Colonic mucosa (tissue), 4 donors: ENCODE measurements at regions not wholly inside any gene's neighbourhood (a gene's known extent, or its start where the extent isn't known, plus 50 kb on each side); places are given as distances from the start of the nearest gene placed in this dataset.

Source experiments
- DNase-seq: peaks from one replicate; pipeline ENCODE4 v3.0.0-alpha.2; 2020
- H3K27ac ChIP-seq: fragments of 200-600 bp; one replicate; pipeline ENCODE4 v1.8.0; 2021
- H3K27me3 ChIP-seq: fragments of 200-600 bp; one replicate; pipeline ENCODE4 v1.8.0; 2021
- H3K36me3 ChIP-seq: fragments of 200-600 bp; one replicate; pipeline ENCODE4 v1.8.0; 2021
- H3K4me1 ChIP-seq: fragments of 200-600 bp; one replicate; pipeline ENCODE4 v1.8.0; 2021; ENCODE audit warnings: mild to moderate bottlenecking
- H3K4me3 ChIP-seq: fragments of 200-600 bp; one replicate; pipeline ENCODE4 v1.8.0; 2021
- H3K9ac ChIP-seq, 2 donors: one replicate each; pipeline ENCODE4 v1.7.0; 2013; ENCODE audit warnings: control low read depth in 2 of 2, low read depth in 2 of 2, low read length in 2 of 2
- H3K9me3 ChIP-seq: fragments of 200-600 bp; one replicate; pipeline ENCODE4 v1.8.0; 2021
- intact Hi-C: fragments of 100-400 bp; cut with DNase I; formaldehyde crosslinking; loops from one replicate; pipeline ENCODE4 v1.14.1; 2022
- TF ChIP-seq, protein P1 (sequence below): fragments of 200-600 bp; IDR thresholded peaks from one replicate; pipeline ENCODE4 v1.8.0; 2022; ENCODE audit warnings: antibody characterized with exemption, mild to moderate bottlenecking
- donor health status: healthy.
- donor health status: DM: no; HTN: no; CAD: no.
- donor health status: DM: no; HTN: no; CAD: no.

DNA sequence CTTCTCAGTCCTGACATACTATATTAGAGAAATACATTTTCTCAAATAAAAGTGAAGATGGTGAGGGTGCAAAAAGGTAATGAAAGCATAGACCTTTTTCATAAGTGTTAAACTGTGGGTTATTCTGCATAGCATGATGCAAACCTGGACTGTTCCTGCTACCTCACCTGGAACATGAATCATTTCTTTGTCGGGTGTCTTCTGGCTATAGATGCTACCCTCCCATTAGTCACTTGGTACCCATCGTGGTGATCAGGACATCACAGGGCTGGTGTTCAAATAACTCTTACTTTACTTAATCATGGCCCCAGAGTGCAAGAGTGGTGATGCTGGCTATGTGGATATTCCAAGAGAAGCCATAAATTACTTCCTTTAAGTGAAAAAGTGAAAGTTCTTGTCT lies 264.7 kb upstream of the AGA start:
- no peaks in the 10 kb centered on the region for H3K27me3 ChIP-seq

GRCh38 chr4:177713454-177713853 lies 271.2 kb upstream of the AGA start:
- Histone ChIP-seq H3K9ac (no peak overlapping the region), H3K36me3 (no peaks in the 10 kb centered on the region), H3K4me3 (no peak overlapping the region), H3K27ac (no peak overlapping the region), H3K4me1 (no peaks in the 10 kb centered on the region), H3K9me3 (no peaks in the 10 kb centered on the region), H3K27me3 (no peaks in the 10 kb centered on the region)
- TF ChIP-seq, protein P1, sequence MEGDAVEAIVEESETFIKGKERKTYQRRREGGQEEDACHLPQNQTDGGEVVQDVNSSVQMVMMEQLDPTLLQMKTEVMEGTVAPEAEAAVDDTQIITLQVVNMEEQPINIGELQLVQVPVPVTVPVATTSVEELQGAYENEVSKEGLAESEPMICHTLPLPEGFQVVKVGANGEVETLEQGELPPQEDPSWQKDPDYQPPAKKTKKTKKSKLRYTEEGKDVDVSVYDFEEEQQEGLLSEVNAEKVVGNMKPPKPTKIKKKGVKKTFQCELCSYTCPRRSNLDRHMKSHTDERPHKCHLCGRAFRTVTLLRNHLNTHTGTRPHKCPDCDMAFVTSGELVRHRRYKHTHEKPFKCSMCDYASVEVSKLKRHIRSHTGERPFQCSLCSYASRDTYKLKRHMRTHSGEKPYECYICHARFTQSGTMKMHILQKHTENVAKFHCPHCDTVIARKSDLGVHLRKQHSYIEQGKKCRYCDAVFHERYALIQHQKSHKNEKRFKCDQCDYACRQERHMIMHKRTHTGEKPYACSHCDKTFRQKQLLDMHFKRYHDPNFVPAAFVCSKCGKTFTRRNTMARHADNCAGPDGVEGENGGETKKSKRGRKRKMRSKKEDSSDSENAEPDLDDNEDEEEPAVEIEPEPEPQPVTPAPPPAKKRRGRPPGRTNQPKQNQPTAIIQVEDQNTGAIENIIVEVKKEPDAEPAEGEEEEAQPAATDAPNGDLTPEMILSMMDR: no peak
- intact Hi-C loops: no loop called here
- DNase-seq: no peak

More for the DNA sequence above, 264.7 kb upstream of the AGA start:
- no peaks in the 10 kb centered on the region for H3K36me3 ChIP-seq
- H3K4me3 ChIP-seq: no peak overlapping the region
- DNase-seq: no peak
- H3K27ac ChIP-seq: no peak overlapping the region
- no peak overlapping the region for H3K9ac ChIP-seq
- H3K9me3 ChIP-seq: no peaks in the 10 kb centered on the region
- TF ChIP-seq, protein P1: no peak
- no peaks in the 10 kb centered on the region for H3K4me1 ChIP-seq
- intact Hi-C loops: no loop called here

DNA sequence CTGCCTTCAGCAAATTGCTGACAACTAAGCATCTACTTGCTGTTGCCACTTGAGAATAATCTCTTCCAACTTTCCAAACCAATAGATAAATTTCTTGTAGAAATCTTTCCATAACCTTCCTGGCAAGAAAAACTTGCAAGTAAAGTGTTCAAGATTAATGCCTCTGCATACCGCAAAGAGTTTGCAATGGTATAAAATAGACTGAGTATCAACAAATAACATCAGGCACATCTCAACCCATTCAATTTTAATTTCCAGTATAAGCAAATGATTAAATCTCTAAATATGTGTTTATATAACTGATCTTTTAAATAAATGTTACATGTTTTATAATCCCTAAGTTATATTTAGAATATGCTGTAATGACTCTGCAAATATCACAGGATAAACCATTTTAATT lies 275.2 kb upstream of the AGA start:
- Histone ChIP-seq H3K9ac (no peak overlapping the region), H3K27me3 (no peaks in the 10 kb centered on the region), H3K36me3 (no peaks in the 10 kb centered on the region), H3K9me3 (no peaks in the 10 kb centered on the region), H3K27ac (no peak overlapping the region), H3K4me3 (no peak overlapping the region), H3K4me1 (no peaks in the 10 kb centered on the region)
- intact Hi-C loops: no loop called here
- TF ChIP-seq, protein P1: no peak
- DNase-seq: no peak

GRCh38 chr4:177718514-177718913 lies 276.3 kb upstream of the AGA start:
- no peaks in the 10 kb centered on the region for H3K4me1 ChIP-seq
- no peaks in the 10 kb centered on the region for H3K36me3 ChIP-seq
- H3K9ac ChIP-seq: no peak overlapping the region
- H3K9me3 ChIP-seq: no peaks in the 10 kb centered on the region
- DNase-seq: no peak
- intact Hi-C loops: no loop called here
- no peak overlapping the region for H3K4me3 ChIP-seq
- TF ChIP-seq, protein P1: no peak
- H3K27me3 ChIP-seq: no peaks in the 10 kb centered on the region
- no peak overlapping the region for H3K27ac ChIP-seq

GRCh38 chr4:177726111-177726510 lies 283.9 kb upstream of the AGA start:
- TF ChIP-seq, protein P1: no peak
- Histone ChIP-seq H3K9ac (no peak overlapping the region), H3K27me3 (no peaks in the 10 kb centered on the region), H3K4me3 (no peak overlapping the region), H3K27ac (no peak overlapping the region), H3K4me1 (no peaks in the 10 kb centered on the region), H3K36me3 (no peaks in the 10 kb centered on the region), H3K9me3 (no peaks in the 10 kb centered on the region)
- no peak for DNase-seq
- intact Hi-C loops: no loop called here
